SW 1271 (cell line): ENCODE measurements at regions not wholly inside any gene's neighbourhood (a gene's known extent, or its start where the extent isn't known, plus 50 kb on each side); places are given as distances from the start of the nearest gene placed in this dataset.
"Not testable (repeated sequence)": the region's sequence is repeated elsewhere in the genome, so short reads cannot be mapped to it uniquely, and the experiment has no call there.

ENCODE experiments used
- DNase-seq, 2 experiments: peaks; one replicate each; lab custom pipeline; 2025; lab: John Stamatoyannopoulos, UW

DNA sequence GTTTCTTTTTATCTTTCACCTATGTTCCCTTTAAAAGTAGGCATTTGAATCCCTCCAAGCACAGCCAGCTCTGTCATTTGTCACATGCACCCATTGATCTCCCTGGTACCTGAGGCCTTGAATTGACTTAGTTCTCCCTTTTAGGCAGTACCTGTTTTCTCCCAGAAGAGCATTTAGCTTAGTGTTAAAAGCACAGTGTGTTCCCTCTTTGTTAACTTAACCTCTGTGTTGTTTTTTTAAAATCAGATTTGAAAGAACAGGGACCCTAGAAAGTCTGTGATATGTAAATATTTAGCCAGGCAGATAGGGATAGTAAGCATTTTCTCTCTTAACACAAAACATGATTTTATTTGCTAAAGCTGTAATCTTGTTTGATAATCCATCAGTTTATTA, 113.8 kb upstream of the SPATA31D4 start:
- DNase-seq = no peak

DNA sequence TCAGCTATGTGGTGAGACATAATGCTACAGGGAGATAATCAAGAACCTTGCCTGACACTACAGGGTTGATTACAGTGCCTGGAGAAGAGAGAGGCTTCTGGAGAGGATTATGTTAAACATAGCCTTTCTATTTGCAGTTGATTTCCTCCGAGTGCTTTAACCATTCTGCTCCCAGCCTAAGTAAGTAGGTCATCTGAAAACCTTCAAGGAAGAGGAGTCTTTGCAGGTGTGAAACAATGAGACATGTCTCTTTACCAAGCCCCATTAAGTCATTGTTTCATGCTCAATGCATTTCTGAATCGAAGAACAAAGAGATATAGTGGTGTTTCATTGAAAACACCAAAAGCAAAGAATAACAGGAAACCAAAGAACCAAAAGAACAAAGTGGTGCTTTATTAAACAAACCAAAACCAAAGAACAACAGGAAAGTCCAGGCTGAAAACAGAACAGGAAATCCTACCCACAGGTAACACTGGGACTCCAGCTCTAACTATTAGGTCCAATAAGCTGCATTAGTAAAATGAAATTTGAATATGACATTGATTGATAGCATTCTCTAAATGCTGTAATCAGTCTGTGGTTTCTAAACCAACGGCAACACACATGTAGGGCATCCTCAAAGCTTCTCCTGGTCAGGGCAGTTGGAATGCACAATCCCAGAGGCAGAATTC, 113.3 kb upstream of the SPATA31D4 start:
- no peak for DNase-seq

DNA sequence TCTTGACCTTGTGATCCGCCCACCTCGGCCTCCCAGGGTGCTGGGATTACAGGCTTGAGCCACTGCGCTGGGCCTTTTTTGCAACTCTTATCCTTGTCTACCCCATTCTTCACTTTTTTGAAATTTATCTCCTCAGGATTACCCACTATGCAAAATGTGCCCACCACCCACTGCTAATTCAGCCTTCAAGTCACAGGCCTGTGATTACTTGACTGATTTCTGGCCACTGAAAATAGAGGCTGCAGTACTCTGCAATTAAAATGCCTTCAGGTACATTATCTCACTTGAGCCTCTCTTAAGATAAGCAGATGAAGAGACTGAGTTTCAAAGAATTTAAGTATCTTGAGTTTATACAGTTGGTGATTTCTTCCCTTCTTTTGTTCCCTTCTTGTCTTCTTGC, 112.4 kb upstream of the SPATA31D4 start:
- no peak for DNase-seq

GRCh38 chr9:81819155-81819554, 109.1 kb upstream of the SPATA31D4 start:
- no peak for DNase-seq

DNA sequence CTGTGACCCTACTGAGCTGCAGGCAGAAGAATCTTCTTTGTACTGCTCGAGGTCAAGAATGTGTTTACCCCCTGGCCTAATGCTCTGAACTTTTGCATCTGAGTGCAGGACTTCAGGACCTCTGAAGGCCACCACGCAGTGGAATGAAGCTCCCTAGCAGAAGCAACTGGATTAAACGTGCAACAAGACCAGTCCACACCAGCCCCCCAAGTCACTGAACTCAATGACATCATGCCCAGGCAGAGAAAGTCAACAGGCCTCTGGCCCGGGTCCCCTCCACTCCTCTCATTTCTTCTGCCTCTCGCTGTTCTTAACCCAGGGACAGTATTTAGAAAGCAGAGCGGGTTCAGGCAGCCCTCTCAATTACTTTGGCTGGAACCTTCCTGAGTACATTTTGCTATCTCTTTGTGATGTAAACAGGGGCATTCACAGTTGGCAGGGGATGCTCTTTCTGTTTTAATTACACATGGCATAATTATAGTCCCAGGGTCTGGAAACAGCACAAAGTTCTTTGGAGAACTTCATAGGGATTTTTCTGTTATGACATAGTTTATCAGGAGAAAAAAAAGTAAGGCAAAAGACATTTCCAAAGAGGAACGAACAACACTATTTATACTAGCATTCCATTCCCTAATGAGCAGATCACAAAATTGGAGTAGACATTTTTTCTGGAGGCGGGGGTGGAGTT, 108.2 kb upstream of the SPATA31D4 start:
- no peak for DNase-seq

- DNase-seq = no peak
These were observed 105.8 kb upstream of the SPATA31D4 start for GRCh38 chr9:81822301-81822865.

- DNase-seq = no peak
These were observed 105.3 kb upstream of the SPATA31D4 start for GRCh38 chr9:81822967-81823366.

DNA sequence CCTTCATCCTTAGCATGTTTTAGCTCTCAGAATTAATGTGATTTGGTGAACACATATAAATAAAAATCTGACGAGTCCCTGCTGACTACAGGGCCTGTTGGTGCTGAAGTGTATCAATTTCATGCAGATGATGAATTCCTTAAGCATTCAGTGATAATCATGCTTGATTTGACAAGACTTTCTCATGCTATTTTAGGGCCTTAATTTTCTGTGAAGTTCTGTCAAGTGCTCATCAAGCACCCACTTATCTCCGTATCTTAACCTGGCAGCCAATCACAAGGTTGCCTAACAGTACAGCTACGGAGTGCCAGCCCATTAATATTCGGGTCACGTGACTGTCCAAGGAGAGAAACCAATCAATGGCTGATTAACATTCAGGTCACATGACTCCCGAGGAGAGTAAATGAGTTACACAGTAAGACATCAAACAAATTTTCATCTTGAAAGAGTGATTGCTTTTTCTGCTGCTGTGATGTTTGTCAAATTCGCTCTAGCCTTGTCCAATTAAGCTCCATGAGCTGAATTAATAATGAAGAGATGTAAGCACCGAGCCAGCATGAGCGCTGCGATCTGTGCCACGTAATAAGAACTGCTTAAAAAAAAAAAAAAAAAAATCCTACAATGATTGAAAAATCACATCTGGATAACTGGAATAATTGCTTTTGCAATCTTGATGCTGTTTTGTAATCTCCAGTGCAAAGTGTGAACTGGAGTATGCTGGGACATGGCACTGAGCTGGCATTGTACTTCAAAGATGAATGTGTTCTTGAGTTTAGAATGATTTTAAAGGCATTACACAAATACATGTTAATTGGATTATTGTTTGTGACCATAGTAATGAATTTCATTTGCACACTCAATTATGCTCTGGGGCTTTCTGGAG, 104.3 kb upstream of the SPATA31D4 start:
- DNase-seq = no peak

- DNase-seq = peak in 1 of 2 experiments; percentile 51
These were observed 103.2 kb upstream of the SPATA31D4 start for GRCh38 chr9:81824802-81825730.

GRCh38 chr9:81825846-81826516, 102.2 kb upstream of the SPATA31D4 start:
- DNase-seq = no peak

DNA sequence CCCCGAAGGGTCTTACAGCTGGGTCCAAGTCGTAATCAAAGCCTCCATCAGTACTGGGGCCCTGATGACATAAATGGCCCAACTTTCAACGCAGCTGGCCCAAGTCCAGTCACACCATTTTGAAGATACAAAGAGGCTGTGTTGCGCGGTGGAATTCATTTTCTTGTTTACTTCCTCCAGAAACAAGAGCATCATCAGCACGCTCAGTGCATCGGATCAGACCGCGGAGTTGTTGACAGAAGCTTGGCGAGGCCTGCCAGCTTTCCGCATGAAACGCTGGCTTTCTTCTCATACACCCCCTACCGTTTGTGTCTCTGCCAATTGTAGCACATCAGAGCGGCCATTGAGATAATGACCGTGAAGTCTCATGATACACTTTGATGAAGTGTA, 101.7 kb upstream of the SPATA31D4 start:
- DNase-seq = no peak

DNA sequence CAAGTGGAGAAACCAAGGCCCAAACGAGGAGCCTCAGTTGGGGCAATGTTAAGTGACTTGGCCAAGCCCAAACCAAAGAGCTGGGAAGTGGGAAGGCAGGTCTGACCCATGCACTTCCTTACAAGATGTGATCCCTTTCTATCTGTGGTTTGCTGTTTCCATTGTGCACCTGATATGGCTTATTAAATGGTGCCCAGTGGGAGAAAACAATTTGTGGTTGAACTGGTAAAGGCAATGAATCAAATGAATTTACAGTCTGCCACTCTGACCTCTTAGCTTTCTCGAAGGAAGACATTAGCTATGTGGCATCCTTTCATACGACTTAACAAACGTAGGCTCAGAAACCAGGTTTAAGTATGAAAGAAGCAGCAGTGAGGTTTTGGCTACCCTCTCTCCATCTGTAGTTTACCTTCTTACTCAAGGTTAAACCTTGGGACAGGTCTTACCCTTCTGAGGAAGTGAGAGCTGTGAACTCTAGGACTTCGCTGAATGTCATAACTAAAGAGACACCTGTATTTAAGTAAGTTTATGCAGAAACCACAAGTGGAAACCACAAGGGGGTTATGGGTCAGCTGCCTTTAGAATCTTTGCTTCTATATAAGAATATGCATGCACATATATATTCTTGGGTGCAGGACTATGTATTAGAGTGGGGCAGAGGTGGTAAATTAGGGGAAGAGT, 100.5 kb upstream of the SPATA31D4 start:
- DNase-seq = no peak

GRCh38 chr9:81829195-81829882, 98.9 kb upstream of the SPATA31D4 start:
- DNase-seq = no peak

DNA sequence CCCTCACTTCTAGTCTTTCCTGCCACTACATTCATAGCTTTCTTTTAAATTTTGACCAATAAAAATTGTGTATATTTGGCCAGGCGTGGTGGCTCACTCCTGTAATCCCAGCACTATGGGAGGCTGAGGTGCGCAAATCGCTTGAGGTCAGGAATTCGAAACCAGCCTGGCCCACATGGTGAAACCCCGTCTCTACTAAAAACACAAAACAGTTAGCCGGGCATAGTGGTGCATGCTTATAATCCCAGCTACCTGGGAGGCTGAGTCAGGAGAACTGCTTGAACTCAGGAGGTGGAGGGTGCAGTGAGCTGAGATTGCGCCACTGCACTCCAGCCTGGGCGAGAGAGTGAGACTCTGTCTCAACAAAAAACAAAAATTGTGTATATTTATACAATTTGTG, 97.8 kb upstream of the SPATA31D4 start:
- not testable (repeated sequence) for DNase-seq

DNA sequence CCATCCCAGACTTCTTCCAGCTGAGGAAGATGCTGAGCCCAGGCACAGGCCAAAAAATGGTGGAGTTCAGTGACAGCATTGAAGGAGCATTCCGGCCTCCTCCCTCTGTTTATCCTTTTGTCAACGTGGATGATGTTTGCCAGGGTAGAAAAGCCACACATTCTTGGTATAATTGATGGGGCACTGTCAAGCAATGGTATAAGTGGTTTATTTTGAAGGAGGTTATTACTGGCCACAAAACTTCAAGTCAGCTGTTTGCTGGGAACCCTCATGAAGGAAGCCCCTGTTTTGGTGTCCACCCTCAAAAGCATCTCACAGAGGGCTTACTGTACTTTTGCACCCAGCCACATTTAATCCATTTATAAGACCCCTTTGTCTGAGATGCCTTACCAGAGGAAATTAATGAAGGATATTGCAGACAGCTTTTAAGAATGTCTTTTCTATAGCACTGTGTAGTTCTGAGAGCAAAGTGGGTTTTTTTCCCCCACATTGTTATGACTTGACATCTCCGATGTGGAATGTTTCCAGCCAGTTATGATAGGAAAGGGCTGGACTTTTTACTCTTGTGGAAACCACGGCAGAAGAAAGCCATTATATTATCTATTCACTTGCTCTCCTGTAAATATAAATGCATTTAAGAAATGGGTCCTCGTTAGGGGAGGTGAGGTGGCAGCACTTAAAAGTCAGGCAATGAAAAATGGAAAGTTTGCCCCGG, 95.5 kb upstream of the SPATA31D4 start:
- DNase-seq = no peak

DNA sequence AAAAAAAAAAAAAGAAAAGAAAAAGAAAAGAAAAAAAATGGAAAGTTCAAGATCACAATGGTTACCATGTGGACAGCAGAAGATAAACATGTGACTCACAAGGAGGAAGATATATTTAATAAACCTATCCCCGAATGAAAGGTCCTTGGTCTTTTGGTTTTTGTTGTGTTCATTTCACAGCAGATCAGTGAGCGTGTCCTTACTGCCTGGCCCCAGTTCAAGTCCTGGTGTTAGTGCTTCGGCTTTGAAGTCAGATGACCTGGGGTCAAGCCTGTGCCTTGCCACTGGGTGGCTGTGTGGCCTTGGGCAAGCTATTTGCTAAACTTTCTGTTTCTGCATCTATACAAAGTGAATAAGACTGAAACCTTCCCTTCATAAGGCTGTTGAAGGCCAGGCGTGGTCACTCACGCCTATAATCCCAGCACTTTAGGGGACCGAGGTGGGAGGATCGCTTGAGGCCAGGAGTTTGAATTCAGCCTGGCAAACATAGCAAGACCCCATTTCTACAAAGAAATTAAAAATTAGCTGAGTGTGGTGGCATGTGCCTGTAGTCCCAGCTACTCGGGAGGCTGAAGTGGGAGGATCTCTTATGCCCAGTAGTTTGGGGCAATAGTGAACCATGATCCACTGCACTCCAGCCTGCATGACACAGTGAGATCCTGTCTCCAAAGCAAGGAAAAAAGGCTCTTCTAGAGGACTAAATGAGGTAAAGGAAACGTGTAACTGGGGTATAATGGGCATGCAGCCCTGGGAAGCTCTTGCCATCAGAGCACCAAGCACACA, 94.5 kb upstream of the SPATA31D4 start:
- DNase-seq = no peak

- no peak for DNase-seq
These were observed 86.9 kb upstream of the SPATA31D4 start for GRCh38 chr9:81841333-81841732.

DNA sequence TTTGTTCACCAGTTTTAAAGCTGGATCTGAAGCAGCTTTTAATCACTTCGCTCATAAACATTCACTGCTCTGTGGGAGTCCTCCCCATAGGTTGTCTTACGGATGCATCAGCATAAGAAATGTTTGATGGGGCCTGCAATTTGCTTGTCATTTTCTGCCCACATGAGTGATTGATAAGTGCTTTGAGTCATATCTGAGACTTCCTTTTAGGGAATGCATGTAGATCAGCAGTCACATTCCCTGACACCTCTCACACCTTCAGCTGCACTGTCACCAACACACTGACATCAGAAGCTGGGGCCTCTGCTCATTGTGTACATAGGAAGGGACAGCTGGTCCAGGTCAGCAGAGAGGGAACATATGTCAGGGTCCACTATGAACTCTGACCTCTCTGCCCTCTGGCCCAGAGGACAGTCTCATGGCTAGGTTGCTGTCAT, 84.1 kb upstream of the SPATA31D4 start:
- DNase-seq = no peak
